GM19351 (cell line): ENCODE measurements at regions not wholly inside any gene's neighbourhood (a gene's known extent, or its start where the extent isn't known, plus 50 kb on each side); places are given as distances from the start of the nearest gene placed in this dataset.

ENCODE experiments used
- ATAC-seq: cut with Tn5 transposase; IDR thresholded peaks from one replicate; pipeline ENCODE4 v1.9.1; 2021; ENCODE audit warnings: mild to moderate bottlenecking, moderate library complexity; ENCODE audit not compliant: unreplicated experiment

GRCh38 chr11:43574949-43575912 is 105.3 kb upstream of the HSD17B12 start:
- no peak for ATAC-seq

GRCh38 chr11:43575913-43576310 is 104.6 kb upstream of the HSD17B12 start:
- ATAC-seq = no peak

GRCh38 chr11:43576320-43576802 is 104.2 kb upstream of the HSD17B12 start:
- no peak for ATAC-seq

GRCh38 chr11:43576803-43577521 is 103.6 kb upstream of the HSD17B12 start:
- ATAC-seq = no peak

- no peak for ATAC-seq
Measured at GRCh38 chr11:43577566-43578264, 102.8 kb upstream of the HSD17B12 start.

GRCh38 chr11:43578346-43579170 is 102.0 kb upstream of the HSD17B12 start:
- no peak for ATAC-seq

GRCh38 chr11:43579171-43579918 is 101.2 kb upstream of the HSD17B12 start:
- peak; percentile 50 for ATAC-seq

GRCh38 chr11:43579919-43580276 is 100.6 kb upstream of the HSD17B12 start:
- ATAC-seq = no peak

- ATAC-seq = no peak
Measured at GRCh38 chr11:43580735-43581369, 99.7 kb upstream of the HSD17B12 start.

GRCh38 chr11:43581370-43582023 is 99.0 kb upstream of the HSD17B12 start:
- ATAC-seq = no peak

GRCh38 chr11:43582024-43582862 is 98.3 kb upstream of the HSD17B12 start:
- ATAC-seq = no peak

GRCh38 chr11:43582863-43583462 is 97.6 kb upstream of the HSD17B12 start:
- no peak for ATAC-seq

- ATAC-seq = no peak
Measured at GRCh38 chr11:43583548-43583947, 97.0 kb upstream of the HSD17B12 start.

GRCh38 chr11:43585877-43586608 is 94.5 kb upstream of the HSD17B12 start:
- ATAC-seq = no peak

- no peak for ATAC-seq
Measured at GRCh38 chr11:43589601-43590250, 90.8 kb upstream of the HSD17B12 start.

GRCh38 chr11:43601511-43601910 is 79.0 kb upstream of the HSD17B12 start:
- ATAC-seq = no peak
